HG02943 (cell line): ENCODE measurements at regions not wholly inside any gene's neighbourhood (a gene's known extent, or its start where the extent isn't known, plus 50 kb on each side); places are given as distances from the start of the nearest gene placed in this dataset.
"Not testable (repeated sequence)": the region's sequence is repeated elsewhere in the genome, so short reads cannot be mapped to it uniquely, and the experiment has no call there.

Experiments
- ATAC-seq: cut with Tn5 transposase; IDR thresholded peaks from one replicate; pipeline ENCODE4 v1.9.1; 2021; ENCODE audit warnings: mild to moderate bottlenecking, low read depth, moderate library complexity; ENCODE audit not compliant: unreplicated experiment

DNA sequence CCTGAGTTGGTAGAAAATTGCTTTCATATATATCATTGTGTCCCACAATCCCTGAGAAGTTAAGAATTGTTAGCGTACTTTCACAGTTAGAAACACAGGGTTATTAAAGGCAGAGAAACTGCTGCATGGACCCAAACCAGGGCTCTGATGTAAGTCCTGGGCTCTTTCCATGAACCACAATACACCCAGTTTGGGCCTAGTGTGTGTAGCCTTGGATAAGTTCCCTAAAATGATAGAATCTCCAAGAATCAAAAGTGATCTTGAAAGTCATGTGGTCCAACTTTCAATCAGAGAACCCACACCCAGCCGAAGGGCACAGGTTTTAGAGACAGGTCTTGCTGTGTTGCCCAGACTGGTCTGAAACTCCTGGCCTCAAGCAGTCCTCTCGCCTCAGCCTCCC is 257.8 kb upstream of the KLF3 start:
- ATAC-seq: no peak

DNA sequence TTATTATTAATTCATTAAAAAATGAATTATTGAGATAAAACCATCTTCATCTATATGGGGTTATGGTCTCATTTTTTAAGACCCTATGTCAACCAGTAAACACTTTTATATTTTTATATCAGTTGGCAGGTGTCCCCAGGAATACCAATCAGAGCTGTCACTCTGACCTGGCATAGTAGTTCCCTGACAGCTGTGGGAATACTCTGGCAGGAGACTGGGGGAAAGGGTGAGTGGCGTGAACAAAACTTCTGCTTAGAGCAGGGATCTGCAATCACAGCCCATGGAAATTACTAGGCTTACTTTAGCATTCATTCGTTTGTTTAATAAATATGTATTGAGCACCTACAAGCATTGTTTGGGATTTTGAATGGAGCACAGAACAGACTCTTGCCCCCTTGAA is 254.1 kb upstream of the KLF3 start:
- ATAC-seq: no peak

- ATAC-seq: no peak
Observed at GRCh38 chr4:38411092-38411491, 252.9 kb upstream of the KLF3 start.

DNA sequence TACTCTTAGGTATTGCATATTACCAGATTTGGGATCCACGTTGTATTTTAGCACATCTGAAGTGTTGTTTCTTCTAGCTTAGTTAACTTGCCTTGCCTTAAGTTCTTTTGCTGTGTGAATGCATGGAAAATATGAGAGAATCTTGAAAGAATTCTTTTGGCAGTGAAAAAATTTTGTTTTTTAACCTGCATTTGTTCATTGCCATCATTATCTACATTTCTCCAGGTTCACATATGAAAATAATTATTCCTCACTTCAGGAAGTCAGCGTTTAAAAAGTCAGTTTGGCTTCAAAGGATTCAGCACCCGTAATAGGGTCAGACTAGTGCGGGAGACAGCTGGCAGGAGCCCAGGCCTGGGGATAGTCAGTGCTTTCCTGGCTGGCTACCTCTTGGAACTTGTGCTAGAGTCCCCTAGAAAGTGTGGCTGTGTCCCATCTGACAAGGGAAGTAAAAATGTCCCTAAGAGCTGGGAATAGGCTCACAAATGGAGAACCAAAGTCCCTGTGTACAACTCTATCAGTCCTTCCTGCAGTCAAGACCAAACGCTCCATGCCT is 251.9 kb upstream of the KLF3 start:
- ATAC-seq: no peak

GRCh38 chr4:38413524-38414341 is 250.3 kb upstream of the KLF3 start:
- no peak for ATAC-seq

GRCh38 chr4:38414410-38414809 is 249.6 kb upstream of the KLF3 start:
- no peak for ATAC-seq

DNA sequence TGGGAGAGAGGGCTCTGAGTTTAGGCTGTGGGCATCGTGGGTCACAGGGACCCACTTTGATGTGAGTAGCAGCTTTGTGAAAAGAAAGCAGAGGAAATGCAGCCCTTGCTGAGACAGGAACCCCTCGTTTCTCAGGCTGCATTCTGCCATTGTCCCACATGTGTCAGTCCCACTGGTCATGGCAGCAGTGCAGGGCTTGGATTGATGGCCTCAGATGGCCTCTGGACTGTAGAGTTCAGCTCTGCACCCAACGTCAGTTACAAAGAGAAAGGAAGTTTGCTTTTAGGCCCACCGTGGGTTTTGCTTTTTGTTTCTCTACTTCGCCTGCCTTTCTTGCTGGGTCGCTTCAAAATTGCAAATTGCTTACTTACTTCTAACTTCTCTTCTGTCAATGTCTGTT is 248.3 kb upstream of the KLF3 start:
- no peak for ATAC-seq

GRCh38 chr4:38416450-38417014 is 247.5 kb upstream of the KLF3 start:
- ATAC-seq: no peak

DNA sequence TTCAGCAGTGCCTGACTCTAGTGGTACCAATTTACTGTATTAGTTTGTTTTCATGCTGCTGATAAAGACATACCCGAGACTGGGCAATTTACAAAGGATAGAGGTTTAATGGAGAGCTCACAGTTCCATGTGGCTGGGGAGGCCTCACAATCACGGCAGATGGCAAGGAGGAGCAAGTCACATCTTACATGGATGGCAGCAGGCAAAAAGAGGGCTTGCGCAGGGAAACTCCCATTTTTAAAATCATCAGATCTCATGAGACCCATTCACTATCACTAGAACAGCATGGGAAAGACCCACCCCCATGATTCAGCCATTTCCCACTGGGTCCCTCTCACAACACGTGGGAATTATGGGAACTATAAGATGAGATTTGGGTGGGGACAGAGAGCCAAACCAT is 243.7 kb upstream of the KLF3 start:
- ATAC-seq: not testable (repeated sequence)

GRCh38 chr4:38422850-38423249 is 241.1 kb upstream of the KLF3 start:
- no peak for ATAC-seq

DNA sequence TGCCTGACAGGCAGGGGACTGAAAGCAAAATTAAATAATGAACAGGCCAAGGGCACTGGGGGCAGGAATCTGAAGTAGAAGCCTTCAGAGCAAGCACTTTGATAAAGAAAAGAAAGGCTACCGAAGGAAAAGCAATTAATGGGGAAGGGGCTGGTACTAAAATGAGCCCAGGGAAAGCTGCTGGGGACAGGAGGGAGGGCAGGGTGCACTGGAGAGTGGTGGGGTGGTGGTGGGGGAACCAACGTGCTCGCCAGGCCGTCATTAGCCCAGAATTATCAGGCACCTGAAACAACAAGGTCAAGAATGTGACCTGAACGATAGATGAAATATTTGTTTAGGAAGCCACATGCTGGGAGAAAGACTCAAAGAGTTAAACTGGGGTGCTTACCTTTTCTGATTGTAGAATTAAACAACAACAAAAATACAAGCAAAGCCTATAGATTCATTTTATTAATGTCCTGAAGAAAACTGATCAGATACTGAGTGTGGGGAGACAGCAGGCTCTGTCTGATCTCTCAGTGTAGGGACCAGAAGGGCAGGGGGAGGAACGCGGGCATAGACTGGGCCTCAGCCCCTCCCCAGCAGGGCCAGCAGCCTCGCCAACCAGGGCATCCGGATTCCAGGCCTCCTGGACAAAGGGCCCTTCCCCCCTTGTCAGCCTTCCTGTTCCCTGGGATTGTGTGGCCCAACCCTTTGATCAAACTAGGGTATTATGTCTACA is 239.7 kb upstream of the KLF3 start:
- no peak for ATAC-seq

DNA sequence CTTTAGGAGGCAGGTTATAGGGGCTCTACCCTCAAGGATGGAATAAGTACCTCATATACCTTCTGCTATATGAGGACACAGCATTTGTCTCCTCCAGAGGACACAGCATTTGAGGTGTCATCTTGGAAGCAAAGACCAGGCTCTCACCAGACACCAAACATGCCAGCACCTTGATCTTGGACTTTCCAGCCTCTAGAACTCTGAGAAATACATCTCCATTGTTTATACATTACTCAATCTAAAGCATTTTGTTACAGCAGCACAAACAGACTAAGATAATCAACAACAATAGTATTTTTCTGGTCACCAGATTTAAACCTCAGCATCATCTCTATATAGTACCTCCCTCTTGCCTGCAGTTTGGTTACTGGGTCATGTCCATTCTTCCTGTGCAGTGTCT is 237.5 kb upstream of the KLF3 start:
- ATAC-seq: no peak

DNA sequence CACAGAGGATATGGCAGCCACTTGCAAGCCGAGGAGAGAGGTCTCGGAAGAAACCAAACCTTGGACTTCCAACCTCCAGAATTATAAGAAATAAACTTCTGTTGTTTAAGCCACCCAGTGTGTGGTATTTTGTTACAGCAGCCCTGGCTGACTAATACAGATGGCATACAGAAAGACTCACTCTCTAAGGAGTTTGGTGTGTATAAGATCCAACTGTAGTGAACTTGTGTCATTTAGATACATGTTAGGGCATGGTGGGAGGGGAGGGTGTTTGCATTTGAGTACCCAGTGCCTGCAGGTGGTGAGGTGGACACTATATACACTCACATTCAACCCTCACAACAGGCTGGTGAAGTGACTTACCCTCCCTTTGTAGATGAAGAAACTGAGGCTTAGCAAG is 233.2 kb upstream of the KLF3 start:
- no peak for ATAC-seq

DNA sequence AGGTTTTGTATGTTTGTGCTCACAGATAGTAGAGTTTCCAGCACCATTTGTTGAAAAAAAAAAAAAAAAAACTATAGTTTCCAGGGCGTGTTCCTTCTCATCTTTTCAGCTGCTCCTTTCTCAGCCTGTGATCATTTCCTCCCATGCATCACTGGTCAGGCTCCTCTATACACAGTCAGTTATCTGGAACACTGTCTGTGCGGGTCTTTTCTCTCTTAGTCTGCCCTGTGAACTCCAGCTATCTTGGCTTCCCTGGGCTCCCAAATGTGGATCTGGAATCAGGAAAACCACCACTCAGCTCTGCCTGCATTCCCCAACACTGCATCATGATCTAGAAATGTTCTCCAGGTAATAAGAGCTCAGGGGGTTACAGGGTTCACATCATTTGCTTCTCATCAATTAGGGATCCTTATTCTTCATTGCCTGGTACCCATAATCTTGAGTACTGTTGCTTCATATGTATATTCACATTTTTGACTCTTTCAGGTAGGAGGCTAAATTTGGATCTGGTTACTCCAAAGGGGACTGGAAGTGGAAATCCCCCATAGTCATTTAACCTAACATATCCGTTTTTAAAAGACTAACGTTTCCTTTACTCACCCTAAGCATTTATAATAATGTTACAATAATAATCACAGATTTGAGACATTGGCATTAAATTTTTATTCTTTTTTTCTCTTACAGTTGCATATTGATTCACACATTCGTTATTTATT is 221.8 kb upstream of the KLF3 start:
- no peak for ATAC-seq

GRCh38 chr4:38449506-38450174 is 214.4 kb upstream of the KLF3 start:
- no peak for ATAC-seq

DNA sequence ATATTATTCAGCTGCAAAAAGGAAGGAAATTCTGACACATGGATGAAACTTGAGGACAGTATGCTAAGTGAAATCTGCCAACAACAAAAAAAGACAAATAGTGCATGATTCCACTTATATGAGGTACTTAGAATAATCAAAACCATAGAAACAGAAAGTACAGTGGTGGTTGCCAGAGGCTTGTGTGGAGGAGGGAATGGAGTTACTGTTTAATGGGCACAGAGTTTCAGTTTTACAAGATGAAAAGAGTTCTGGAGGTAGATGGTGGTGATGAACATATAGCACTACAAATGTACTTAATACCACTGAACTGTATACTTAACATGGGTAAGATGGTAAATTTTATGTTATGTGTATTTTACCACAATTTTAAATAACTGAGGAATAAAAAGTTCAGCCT is 212.0 kb upstream of the KLF3 start:
- ATAC-seq: no peak

DNA sequence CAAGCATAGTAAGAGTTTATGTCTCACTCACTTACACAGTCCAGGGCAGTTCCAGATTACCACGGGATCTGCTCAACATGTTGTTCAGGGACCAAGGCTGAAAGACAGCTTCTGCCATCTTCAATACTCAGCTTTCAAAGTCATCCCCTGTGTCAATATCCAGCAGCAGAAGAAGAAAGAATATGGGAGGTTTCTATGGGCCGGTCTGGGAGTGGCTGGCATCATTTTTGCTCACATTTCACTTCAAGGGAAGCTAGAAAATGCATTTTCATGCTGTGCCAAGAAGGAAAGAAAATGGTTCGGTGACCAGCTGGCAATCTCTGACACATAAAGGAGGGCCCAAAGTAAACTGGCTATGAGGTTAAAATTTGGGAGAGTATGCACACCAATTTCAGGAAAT is 211.5 kb upstream of the KLF3 start:
- ATAC-seq: no peak

- no peak for ATAC-seq
Observed at GRCh38 chr4:38453253-38453881, 210.6 kb upstream of the KLF3 start.

DNA sequence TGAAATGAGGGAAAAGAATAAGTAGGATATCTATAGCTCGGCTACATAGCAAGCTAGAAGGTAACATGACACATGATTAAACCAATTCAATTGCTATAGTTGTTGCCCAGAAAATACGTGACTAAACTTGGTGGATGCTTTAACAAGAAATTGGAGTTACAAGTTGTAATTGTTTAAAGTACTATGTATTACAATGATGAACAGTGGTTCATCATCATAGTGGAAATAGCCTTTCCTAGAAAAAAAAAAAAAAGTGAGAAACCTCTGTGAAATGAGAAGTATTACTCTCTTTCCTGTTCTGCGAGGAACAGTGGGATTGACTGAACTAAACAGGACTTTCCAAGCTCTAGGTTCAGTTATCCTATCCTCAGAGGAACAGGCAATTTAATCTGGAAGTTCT is 209.7 kb upstream of the KLF3 start:
- no peak for ATAC-seq
